SK-N-SH (cell line): ENCODE measurements at regions not wholly inside any gene's neighbourhood (a gene's known extent, or its start where the extent isn't known, plus 50 kb on each side); places are given as distances from the start of the nearest gene placed in this dataset.

ENCODE experiments used
- CTCF ChIA-PET: fragments of 300-600, 350-600 bp; formaldehyde crosslinking; extraction: SDS; loops from one replicate; lab custom pipeline; 2021; lab: Yijun Ruan, JAX
- POLR2A ChIA-PET: fragments of 350-600 bp; sonication (Branson Sonifier 250); formaldehyde crosslinking; extraction: SDS; loops from one replicate; lab custom pipeline; 2020; ENCODE audit warnings: antibody characterized with exemption, inconsistent platforms; lab: Yijun Ruan, JAX
- DNase-seq: peaks from one replicate; pipeline ENCODE4 v3.0.0; 2012
- H2AFZ ChIP-seq: fragments of 200-600 bp; sonication (generic); 2 replicates; pipeline ENCODE4 v1.8.1; 2016; ENCODE audit warnings: antibody characterized with exemption, mild to moderate bottlenecking, low read depth
- H3F3A ChIP-seq: fragments of 200-600 bp; sonication (generic); replicated peaks from 2 replicates; pipeline ENCODE3; 2016; ENCODE audit warnings: antibody characterized with exemption, mild to moderate bottlenecking; ENCODE audit not compliant: insufficient read depth
- H3K27ac ChIP-seq, 2 experiments: fragments of 200-500 bp in 1 of 2; fragments of 200-600 bp in 1 of 2; sonication (Bioruptor generic) in 1 of 2; sonication (generic), shearing (Covaris generic) in 1 of 2; 2 replicates each; pipeline versions ENCODE4 v1.5.1 to v1.6.1; 2014 to 2016; ENCODE audit warnings: low read depth in 2 of 2, inconsistent platforms in 1 of 2, low read length in 1 of 2, mild to moderate bottlenecking in 1 of 2, mixed read lengths in 1 of 2
- H3K27me3 ChIP-seq: fragments of 200-600 bp; sonication (generic), shearing (Covaris generic); 2 replicates; pipeline ENCODE4 v1.6.1; 2016; ENCODE audit warnings: mixed run types; ENCODE audit not compliant: insufficient read depth
- H3K36me3 ChIP-seq, 2 experiments: fragments of 200-500 bp in 1 of 2; fragments of 200-600 bp in 1 of 2; sonication (Bioruptor generic) in 1 of 2; sonication (generic) in 1 of 2; replicated peaks in 1 of 2; 2 replicates each; pipeline versions ENCODE3 to v1.5.1; 2014 to 2016; ENCODE audit warnings: low read length in 1 of 2, mild to moderate bottlenecking in 1 of 2; ENCODE audit not compliant: insufficient read depth in 2 of 2, control insufficient read depth in 1 of 2
- H3K4me1 ChIP-seq, 2 experiments: fragments of 200-500 bp in 1 of 2; fragments of 200-600 bp in 1 of 2; sonication (Bioruptor generic) in 1 of 2; sonication (generic), shearing (Covaris generic) in 1 of 2; 2 replicates each; pipeline versions ENCODE4 v1.5.1 to v1.6.1; 2014 to 2016; ENCODE audit warnings: low read depth in 1 of 2, low read length in 1 of 2, mixed run types in 1 of 2; ENCODE audit not compliant: insufficient read depth in 2 of 2, control insufficient read depth in 1 of 2
- H3K4me2 ChIP-seq: fragments of 200-600 bp; sonication (generic), shearing (Covaris generic); 2 replicates; pipeline ENCODE4 v1.6.1; 2017; ENCODE audit warnings: mixed run types
- H3K4me3 ChIP-seq, 2 experiments: fragments of 200-500 bp in 1 of 2; fragments of 200-600 bp in 1 of 2; sonication (Bioruptor generic) in 1 of 2; sonication (generic), shearing (Covaris generic) in 1 of 2; 2 replicates each; pipeline versions ENCODE4 v1.5.1 to v1.8.1; 2014 to 2016; ENCODE audit warnings: low read depth in 2 of 2, inconsistent platforms in 1 of 2, low read length in 1 of 2, mild to moderate bottlenecking in 1 of 2, mixed read lengths in 1 of 2, moderate library complexity in 1 of 2
- H3K79me2 ChIP-seq: fragments of 200-600 bp; sonication (generic); 2 replicates; pipeline ENCODE4 v1.8.1; 2017; ENCODE audit warnings: mild to moderate bottlenecking; ENCODE audit not compliant: insufficient read depth
- H3K9ac ChIP-seq: fragments of 200-600 bp; sonication (generic); 2 replicates; pipeline ENCODE4 v1.6.1; 2017; ENCODE audit warnings: mixed run types
- H3K9me2 ChIP-seq: fragments of 200-600 bp; sonication (generic); 2 replicates; pipeline ENCODE4 v1.6.1; 2017; ENCODE audit warnings: mixed run types
- H3K9me3 ChIP-seq: fragments of 200-600 bp; sonication (generic); 2 replicates; pipeline ENCODE4 v1.6.1; 2017; ENCODE audit warnings: mixed run types, mild to moderate bottlenecking, moderate library complexity
- H4K20me1 ChIP-seq: fragments of 200-600 bp; sonication (generic); 2 replicates; pipeline ENCODE4 v1.6.1; 2017; ENCODE audit warnings: mild to moderate bottlenecking, mixed run types; ENCODE audit not compliant: insufficient read depth
- CTCF ChIP-seq: fragments of 200-600 bp; sonication (generic); IDR thresholded peaks from 2 replicates; pipeline ENCODE4 v1.6.1; 2017; ENCODE audit warnings: antibody characterized with exemption, mild to moderate bottlenecking, moderate library complexity
- ELF1 ChIP-seq: IDR thresholded peaks from 2 replicates; pipeline ENCODE4 v1.4.0; 2012
- EP300 ChIP-seq, 2 experiments: IDR thresholded peaks; 2 replicates each; pipeline versions ENCODE4 v1.4.0 to v1.6.1; 2012; ENCODE audit warnings: borderline replicate concordance in 1 of 2, low read depth in 1 of 2, low read length in 1 of 2
- FOXJ3 ChIP-seq: sonication (generic); formaldehyde crosslinking; IDR thresholded peaks from 2 replicates; pipeline ENCODE4 v1.5.1; 2020; ENCODE audit warnings: mild to moderate bottlenecking, missing genetic modification reagents
- GATA2 ChIP-seq: sonication (generic); formaldehyde crosslinking; IDR thresholded peaks from 2 replicates; pipeline ENCODE4 v1.5.0; 2020; ENCODE audit warnings: mild to moderate bottlenecking, missing genetic modification reagents
- JUND ChIP-seq: IDR thresholded peaks from 2 replicates; pipeline ENCODE4 v1.4.0; 2012
- MEF2A ChIP-seq: IDR thresholded peaks from 2 replicates; pipeline ENCODE4 v1.4.0; 2012; ENCODE audit warnings: low read depth, borderline replicate concordance
- NFIC ChIP-seq: IDR thresholded peaks from 2 replicates; pipeline ENCODE4 v1.4.0; 2012; ENCODE audit warnings: borderline replicate concordance
- NRF1 ChIP-seq: IDR thresholded peaks from 2 replicates; pipeline ENCODE4 v1.6.1; 2012; ENCODE audit warnings: low read depth, mild to moderate bottlenecking, low read length
- PBX3 ChIP-seq: IDR thresholded peaks from 2 replicates; pipeline ENCODE4; 2012
- POLR2AphosphoS5 ChIP-seq: IDR thresholded peaks from 2 replicates; pipeline ENCODE4 v1.6.1; 2012; ENCODE audit warnings: low read depth, low read length
- RAD21 ChIP-seq: IDR thresholded peaks from 2 replicates; pipeline ENCODE4 v1.6.1; 2012; ENCODE audit warnings: mild to moderate bottlenecking, low read length
- REST ChIP-seq: IDR thresholded peaks from 2 replicates; pipeline ENCODE4 v1.6.1; 2012; ENCODE audit warnings: mild to moderate bottlenecking, low read depth, low read length, moderate library complexity
- RFX5 ChIP-seq: IDR thresholded peaks from 2 replicates; pipeline ENCODE4 v1.6.1; 2012; ENCODE audit warnings: mild to moderate bottlenecking, improper control_type of control experiment, low read length
- SMC3 ChIP-seq: IDR thresholded peaks from 2 replicates; pipeline ENCODE4 v1.6.1; 2012; ENCODE audit warnings: low read depth, low read length, improper control_type of control experiment
- TAF1 ChIP-seq: IDR thresholded peaks from 2 replicates; pipeline ENCODE4 v1.6.1; 2012; ENCODE audit warnings: low read depth, mild to moderate bottlenecking, low read length, moderate library complexity, borderline replicate concordance
- TCF12 ChIP-seq: IDR thresholded peaks from 2 replicates; pipeline ENCODE4 v1.4.0; 2012
- USF1 ChIP-seq: IDR thresholded peaks from 2 replicates; pipeline ENCODE4 v1.4.0; 2012; ENCODE audit warnings: low read depth, borderline replicate concordance
- USF2 ChIP-seq: fragments of 150-350 bp; IDR thresholded peaks from 2 replicates; pipeline ENCODE4 v1.6.1; 2017; ENCODE audit warnings: antibody characterized with exemption, low read length, low read depth, borderline replicate concordance
- ZBTB33 ChIP-seq: IDR thresholded peaks from 2 replicates; pipeline ENCODE4 v1.4.0; 2012; ENCODE audit warnings: low read depth, borderline replicate concordance
- WGBS: methylation state at CpG from one replicate; pipeline ENCODE4 v1.1.6; 2017; ENCODE audit warnings: low lambda C conversion rate; 5-methylcytosine and 5-hydroxymethylcytosine counted together

- H3K4me3 ChIP-seq, result no peak overlapping the region
- no peak overlapping the region for H2AFZ ChIP-seq
- no peak overlapping the region for H3K4me2 ChIP-seq
- H3K27ac ChIP-seq, result no peak overlapping the region
- no peaks in the 10 kb centered on the region for H3K79me2 ChIP-seq
- POLR2A ChIA-PET, result no interaction called here
- H3K9me2 ChIP-seq, result no peaks in the 10 kb centered on the region
- H3K9me3 ChIP-seq, result no peaks in the 10 kb centered on the region
- DNase-seq, result no peak
- no peak overlapping the region for H3K9ac ChIP-seq
- H3K4me1 ChIP-seq, result no peaks in the 10 kb centered on the region
- CTCF ChIA-PET, result interaction anchor here (1.0 kb wide), 1 partner anchor 22 kb away, joined by 3 read pairs; no protein-coding TSS in a partner anchor
- WGBS, result 65% methylated on average over 6 of the region's 6 CpGs
- no peaks in the 10 kb centered on the region for H3K36me3 ChIP-seq
- H3F3A ChIP-seq, result no peaks in the 10 kb centered on the region
- TF ChIP-seq TCF12 (no peak), ELF1 (no peak), SMC3 (no peak), FOXJ3 (CRISPR knock-in tag) (no peak), ZBTB33 (no peak), TAF1 (no peak), NFIC (no peak), USF2 (no peak), USF1 (no peak), PBX3 (no peak), MEF2A (no peak), JUND (no peak), NRF1 (no peak)
- H4K20me1 ChIP-seq, result no peaks in the 10 kb centered on the region
- no peaks in the 10 kb centered on the region for H3K27me3 ChIP-seq
Observed at GRCh38 chr9:88224938-88225337, 86.7 kb upstream of the SPATA31C2 start.

GRCh38 chr9:88221105-88221504 lies 82.8 kb upstream of the SPATA31C2 start:
- CTCF ChIA-PET, result interaction anchor here (0.6 kb wide), 1 partner anchor 69 kb away, joined by 3 read pairs; no protein-coding TSS in a partner anchor
- Histone ChIP-seq H3F3A (no peaks in the 10 kb centered on the region), H3K27me3 (no peaks in the 10 kb centered on the region), H3K27ac (no peak overlapping the region), H3K4me3 (no peak overlapping the region), H3K79me2 (no peaks in the 10 kb centered on the region), H3K9me2 (no peaks in the 10 kb centered on the region), H3K9me3 (no peaks in the 10 kb centered on the region), H3K4me2 (no peak overlapping the region), H2AFZ (no peak overlapping the region), H4K20me1 (no peaks in the 10 kb centered on the region), H3K36me3 (no peaks in the 10 kb centered on the region), H3K9ac (no peak overlapping the region), H3K4me1 (no peaks in the 10 kb centered on the region)
- DNase-seq, result no peak
- POLR2A ChIA-PET, result no interaction called here
- 53% methylated on average over 7 of the region's 7 CpGs for WGBS
- TF ChIP-seq GATA2 (CRISPR knock-in tag) (no peak), EP300 (IDR thresholded peaks at IDR 0.05; ENCODE audit: borderline replicate concordance in 1 of 2, low read depth in 1 of 2, low read length in 1 of 2) (no peak), CTCF (no peak), POLR2AphosphoS5 (no peak), FOXJ3 (CRISPR knock-in tag) (no peak), REST (no peak), RFX5 (no peak), RAD21 (no peak), NFIC (no peak)
